ENCODE measurements at regions not wholly inside any gene's neighbourhood (a gene's known extent, or its start where the extent isn't known, plus 50 kb on each side); places are given as distances from the start of the nearest gene placed in this dataset.

- TF ChIP-seq ATF3 (IDR thresholded peaks at IDR 0.05) (peak; percentile 51; the same call in 1 of the 2 replicates), ATF3 (CRISPR knock-in tag; conservative IDR thresholded peaks at IDR 0.05) (no peak), TCF7 (IDR thresholded peaks at IDR 0.05; ENCODE audit: borderline replicate concordance) (peak; percentile 100), CTCF (IDR thresholded peaks at IDR 0.05 in 2 of 3, conservative IDR thresholded peaks at IDR 0.05 in 1 of 3; ENCODE audit: insufficient read depth in 2 of 3, low read depth in 1 of 3, low read length in 3 of 3) (no peak), POLR2A (conservative IDR thresholded peaks at IDR 0.05) (no peak)
Measured at GRCh38 chr9:14395317-14396082, 81.6 kb upstream of the NFIB start.

Measured in K562 (cell line).